PC-9 (cell line): ENCODE measurements at regions not wholly inside any gene's neighbourhood (a gene's known extent, or its start where the extent isn't known, plus 50 kb on each side); places are given as distances from the start of the nearest gene placed in this dataset.

Experiments
- CTCF ChIP-seq: fragments of 200-600 bp; sonication (generic); conservative IDR thresholded peaks from 2 replicates; pipeline ENCODE4 v1.6.1; 2017; ENCODE audit warnings: mixed run types, antibody characterized with exemption, mild to moderate bottlenecking, moderate library complexity
- EZH2 ChIP-seq: fragments of 200-600 bp; sonication (generic); IDR thresholded peaks from 2 replicates; pipeline ENCODE4 v1.8.0; 2017; ENCODE audit warnings: antibody characterized with exemption, low read depth

DNA sequence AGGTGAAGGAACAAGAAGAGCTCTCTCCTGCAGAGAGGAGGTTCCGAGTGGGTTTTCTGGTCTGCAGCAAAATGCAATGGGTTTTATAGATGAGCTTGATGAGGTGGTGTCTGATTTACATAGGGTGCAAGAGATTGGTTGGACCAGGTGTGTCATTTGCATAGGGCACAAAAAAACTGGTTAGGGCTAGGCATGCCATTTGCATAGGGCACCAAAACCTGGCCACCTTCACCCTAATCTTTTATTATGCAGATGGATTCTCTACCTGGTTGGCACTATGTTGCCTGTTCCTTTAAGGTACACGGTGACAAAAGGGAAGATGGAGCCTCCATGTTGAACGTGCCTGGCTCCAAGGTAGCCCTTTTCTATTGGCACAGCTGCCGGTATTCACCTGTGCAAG lies 94.5 kb upstream of the PRKX start:
- TF ChIP-seq CTCF = no peak
- TF ChIP-seq EZH2 = no peak
